GM12873 (cell line): ENCODE measurements at regions not wholly inside any gene's neighbourhood (a gene's known extent, or its start where the extent isn't known, plus 50 kb on each side); places are given as distances from the start of the nearest gene placed in this dataset.

ENCODE experiments used
- TF ChIP-seq, protein P1 (sequence below): IDR thresholded peaks from 2 replicates; pipeline ENCODE4 v1.5.1; 2012; ENCODE audit warnings: low read depth, mild to moderate bottlenecking, moderate library complexity, low read length, control low read depth; ENCODE audit not compliant: insufficient read depth; ENCODE audit errors: missing control alignments

GRCh38 chr6:85058806-85059205 is 294.4 kb upstream of the TBX18 start:
- TF ChIP-seq, protein P1, sequence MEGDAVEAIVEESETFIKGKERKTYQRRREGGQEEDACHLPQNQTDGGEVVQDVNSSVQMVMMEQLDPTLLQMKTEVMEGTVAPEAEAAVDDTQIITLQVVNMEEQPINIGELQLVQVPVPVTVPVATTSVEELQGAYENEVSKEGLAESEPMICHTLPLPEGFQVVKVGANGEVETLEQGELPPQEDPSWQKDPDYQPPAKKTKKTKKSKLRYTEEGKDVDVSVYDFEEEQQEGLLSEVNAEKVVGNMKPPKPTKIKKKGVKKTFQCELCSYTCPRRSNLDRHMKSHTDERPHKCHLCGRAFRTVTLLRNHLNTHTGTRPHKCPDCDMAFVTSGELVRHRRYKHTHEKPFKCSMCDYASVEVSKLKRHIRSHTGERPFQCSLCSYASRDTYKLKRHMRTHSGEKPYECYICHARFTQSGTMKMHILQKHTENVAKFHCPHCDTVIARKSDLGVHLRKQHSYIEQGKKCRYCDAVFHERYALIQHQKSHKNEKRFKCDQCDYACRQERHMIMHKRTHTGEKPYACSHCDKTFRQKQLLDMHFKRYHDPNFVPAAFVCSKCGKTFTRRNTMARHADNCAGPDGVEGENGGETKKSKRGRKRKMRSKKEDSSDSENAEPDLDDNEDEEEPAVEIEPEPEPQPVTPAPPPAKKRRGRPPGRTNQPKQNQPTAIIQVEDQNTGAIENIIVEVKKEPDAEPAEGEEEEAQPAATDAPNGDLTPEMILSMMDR = no peak

DNA sequence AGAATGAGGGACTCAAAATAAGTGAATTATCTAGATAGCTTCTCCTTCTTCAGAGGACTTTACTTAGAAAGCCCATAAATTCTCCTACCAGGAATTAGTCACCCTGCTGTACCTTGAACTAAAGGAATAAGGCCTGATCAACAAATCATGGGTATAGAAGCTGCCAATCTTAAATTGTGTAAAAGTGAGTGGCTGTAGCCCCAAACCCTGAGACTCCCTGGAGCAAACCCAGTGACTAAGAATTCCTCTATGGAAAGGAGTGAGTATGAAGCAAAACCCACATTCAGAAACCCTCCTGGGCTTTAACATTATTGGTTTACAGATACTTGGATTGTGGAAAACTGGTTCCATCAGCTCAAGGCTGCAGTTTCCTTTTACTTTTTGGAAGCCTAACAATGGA is 285.8 kb upstream of the TBX18 start:
- TF ChIP-seq, protein P1 = no peak

GRCh38 chr6:85049282-85049681 is 284.9 kb upstream of the TBX18 start:
- TF ChIP-seq, protein P1 = no peak

DNA sequence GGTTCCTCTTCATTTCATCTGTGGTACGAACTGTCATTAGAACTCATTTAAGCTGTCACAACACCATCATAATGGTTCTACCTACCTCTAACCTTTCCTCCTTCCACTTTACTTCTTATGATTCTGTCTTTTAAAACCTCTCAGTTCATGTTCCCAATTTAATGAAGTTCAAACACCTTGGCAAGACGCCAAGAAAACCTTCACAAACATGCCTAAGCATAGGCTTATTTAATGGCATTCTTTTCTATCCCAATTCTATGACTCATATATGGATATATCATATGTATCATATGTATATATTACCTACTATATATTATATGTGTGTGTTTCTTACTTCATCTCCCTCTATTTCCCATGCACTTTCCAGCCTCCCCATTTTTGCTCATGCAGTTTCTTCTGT is 283.4 kb upstream of the TBX18 start:
- TF ChIP-seq, protein P1 = no peak

GRCh38 chr6:85044361-85044760 is 280.0 kb upstream of the TBX18 start:
- TF ChIP-seq, protein P1 = no peak

DNA sequence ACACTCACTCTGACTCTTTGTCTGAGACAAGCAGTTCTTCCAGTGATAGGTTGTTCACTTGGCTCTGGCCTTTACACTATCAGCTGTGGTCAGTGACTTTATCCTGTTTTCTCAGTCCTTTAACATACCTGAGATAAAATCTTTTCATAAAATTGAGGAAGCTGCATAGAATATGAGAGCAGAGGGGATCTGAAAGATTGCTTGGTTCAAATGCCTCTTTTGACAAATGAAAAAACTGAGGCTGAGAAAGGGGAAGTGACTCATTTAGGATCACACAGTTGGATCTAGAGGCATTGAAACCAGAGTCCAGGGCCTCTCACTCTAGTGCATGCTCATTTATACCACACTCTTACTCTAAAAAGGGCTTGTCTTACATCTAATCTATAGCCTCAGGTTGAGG is 277.0 kb upstream of the TBX18 start:
- TF ChIP-seq, protein P1 = no peak

DNA sequence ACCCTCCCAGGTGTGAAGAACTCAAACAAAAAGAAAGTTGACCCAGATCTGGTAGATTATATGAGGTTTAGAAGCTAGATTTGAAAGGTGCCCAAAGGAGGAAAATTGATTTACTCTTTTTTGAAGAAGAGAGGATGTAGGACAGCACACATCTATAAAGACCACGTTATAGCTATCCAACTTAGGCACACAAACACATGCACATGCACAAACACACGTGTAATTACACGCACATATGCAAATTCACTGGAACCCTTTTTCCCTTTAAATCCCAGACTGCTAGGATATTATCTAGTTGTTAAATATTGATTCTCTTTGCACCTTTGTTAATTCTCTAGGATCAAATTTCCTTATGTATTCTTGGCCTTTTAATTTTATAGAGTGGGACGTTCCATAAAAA is 272.8 kb upstream of the TBX18 start:
- TF ChIP-seq, protein P1 = no peak
